GM13976 (cell line): ENCODE measurements at regions not wholly inside any gene's neighbourhood (a gene's known extent, or its start where the extent isn't known, plus 50 kb on each side); places are given as distances from the start of the nearest gene placed in this dataset.

ENCODE experiments used
- DNase-seq: peaks from one replicate; pipeline ENCODE4 v3.0.0; 2012; ENCODE audit warnings: low spot score
- in situ Hi-C: fragments of 300-500 bp; cut with MboI; formaldehyde crosslinking; loops from one replicate; pipeline ENCODE4 v1.12.0; 2022; ENCODE audit warnings: low sequenced_read_pairs, mixed read lengths, inconsistent platforms; ENCODE audit not compliant: unreplicated experiment
- TF ChIP-seq, protein P1 (sequence below): IDR thresholded peaks from 2 replicates; pipeline ENCODE4 v1.5.1; 2012; ENCODE audit warnings: borderline replicate concordance, mild to moderate bottlenecking; ENCODE audit not compliant: insufficient read depth; ENCODE audit errors: extremely low read depth, missing control alignments, control extremely low read depth

DNA sequence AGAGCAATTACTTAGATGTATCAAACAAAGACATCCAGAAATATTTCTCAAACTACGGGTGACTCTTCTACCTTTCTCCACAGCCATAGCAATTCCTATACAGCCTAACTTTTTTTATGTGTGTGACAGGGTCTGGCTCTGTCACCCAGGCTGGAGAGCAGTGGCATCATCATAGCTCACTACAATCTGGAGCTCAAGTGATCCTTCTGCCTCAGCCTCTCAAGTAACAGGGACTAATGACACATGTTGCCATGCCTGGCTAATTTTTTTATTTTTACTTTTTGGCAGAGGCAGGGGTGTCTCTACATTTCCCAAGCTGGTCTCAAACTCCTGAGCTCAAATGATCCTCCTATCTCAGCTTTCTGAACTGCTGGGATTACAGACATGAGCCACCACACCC, 328.9 kb upstream of the NT5C1B start:
- TF ChIP-seq, protein P1, sequence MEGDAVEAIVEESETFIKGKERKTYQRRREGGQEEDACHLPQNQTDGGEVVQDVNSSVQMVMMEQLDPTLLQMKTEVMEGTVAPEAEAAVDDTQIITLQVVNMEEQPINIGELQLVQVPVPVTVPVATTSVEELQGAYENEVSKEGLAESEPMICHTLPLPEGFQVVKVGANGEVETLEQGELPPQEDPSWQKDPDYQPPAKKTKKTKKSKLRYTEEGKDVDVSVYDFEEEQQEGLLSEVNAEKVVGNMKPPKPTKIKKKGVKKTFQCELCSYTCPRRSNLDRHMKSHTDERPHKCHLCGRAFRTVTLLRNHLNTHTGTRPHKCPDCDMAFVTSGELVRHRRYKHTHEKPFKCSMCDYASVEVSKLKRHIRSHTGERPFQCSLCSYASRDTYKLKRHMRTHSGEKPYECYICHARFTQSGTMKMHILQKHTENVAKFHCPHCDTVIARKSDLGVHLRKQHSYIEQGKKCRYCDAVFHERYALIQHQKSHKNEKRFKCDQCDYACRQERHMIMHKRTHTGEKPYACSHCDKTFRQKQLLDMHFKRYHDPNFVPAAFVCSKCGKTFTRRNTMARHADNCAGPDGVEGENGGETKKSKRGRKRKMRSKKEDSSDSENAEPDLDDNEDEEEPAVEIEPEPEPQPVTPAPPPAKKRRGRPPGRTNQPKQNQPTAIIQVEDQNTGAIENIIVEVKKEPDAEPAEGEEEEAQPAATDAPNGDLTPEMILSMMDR = no peak
- in situ Hi-C loops = no loop called here
- DNase-seq = no peak

DNA sequence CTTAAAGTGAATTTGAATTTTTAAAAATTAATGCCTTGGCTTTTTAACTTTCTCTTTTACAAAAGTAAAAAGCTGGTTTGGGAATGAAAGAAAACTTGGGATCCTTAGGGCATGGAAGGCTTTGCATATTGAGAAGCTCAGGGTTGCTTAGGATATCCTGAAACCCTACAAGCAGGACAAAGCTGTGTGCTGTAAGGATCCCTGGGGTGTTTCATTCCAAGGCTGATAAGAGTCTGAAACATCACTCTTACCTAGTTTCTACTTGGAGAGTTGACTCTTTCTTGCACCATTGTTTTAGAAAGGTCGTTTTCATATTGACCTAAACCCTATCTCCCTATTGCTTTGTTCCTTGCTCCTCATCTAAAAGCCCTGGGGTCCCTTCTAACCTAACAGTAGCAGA, 325.9 kb upstream of the NT5C1B start:
- TF ChIP-seq, protein P1 = no peak
- in situ Hi-C loops = no loop called here
- no peak for DNase-seq

DNA sequence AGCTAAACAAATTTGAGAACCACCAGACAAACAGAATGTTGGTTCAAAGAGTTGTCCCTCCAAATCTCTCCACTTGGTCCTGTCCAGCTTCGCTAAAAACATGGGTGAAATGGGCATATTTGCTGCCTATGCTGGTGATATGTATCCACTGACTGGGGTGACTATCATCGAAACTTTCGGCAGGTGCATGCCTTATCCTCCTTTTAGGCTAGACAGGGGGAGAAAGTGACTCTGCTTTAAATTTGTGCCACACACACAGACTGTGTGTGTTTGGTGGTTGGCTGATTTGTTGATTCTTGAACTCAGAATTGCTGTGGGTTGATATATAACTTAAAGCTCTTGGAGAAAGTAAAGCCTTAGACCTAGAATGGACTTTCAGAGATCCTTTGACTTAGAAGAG, 324.1 kb upstream of the NT5C1B start:
- TF ChIP-seq, protein P1 = no peak
- in situ Hi-C loops = no loop called here
- no peak for DNase-seq

DNA sequence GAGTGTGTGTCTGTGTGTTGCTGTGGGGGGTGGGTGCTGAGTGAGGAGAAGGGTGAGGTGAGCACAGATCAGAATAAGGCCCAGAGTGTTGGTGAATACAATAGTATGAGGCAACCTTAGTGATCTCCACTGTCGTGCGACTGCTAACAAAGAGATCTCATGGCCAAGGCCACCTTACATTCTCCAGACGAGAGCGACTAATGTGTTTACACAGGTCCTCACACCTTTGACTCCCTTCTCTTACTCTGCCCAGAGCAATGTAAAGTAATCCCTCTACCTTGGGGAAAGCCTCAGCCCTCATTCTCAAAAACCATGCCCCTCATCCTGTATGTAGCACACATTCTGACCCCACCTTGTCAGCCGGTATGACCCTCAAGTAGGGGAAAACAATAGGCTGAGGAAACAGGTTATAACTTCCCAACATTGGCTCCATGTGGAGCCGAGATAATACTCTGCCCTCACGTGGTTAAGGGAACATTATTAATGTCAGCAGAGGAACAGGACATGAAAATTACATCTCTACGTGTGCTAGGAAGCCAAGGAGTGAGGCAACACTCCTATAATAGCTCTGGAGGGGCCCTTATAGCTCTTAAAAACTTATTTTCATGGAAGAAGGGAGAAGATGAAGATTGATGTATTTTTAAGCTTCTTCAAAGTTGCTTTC, 323.0 kb upstream of the NT5C1B start:
- in situ Hi-C loops = no loop called here
- TF ChIP-seq, protein P1 = no peak
- DNase-seq = no peak

DNA sequence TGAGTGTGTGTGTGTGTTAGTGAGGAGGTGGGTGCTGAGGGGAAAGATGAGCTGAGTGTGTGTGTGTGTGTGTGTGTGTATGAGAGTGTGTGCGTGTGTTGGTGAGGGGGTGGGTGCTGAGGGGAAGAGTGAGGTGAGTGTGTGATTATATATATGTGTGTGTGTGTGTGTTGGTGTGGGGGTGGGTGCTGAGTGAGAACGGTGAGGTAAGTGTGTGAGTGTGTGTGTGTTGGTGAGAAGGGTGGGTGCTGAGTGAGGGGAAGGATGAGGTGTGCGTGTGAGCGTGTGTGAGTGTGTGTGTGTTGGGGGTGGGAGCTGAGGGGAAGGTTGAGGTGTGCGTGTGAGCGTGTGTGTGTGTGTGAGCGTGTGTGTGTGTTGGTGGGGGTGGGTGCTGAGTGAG, 322.0 kb upstream of the NT5C1B start:
- in situ Hi-C loops = no loop called here
- TF ChIP-seq, protein P1 = no peak
- no peak for DNase-seq

DNA sequence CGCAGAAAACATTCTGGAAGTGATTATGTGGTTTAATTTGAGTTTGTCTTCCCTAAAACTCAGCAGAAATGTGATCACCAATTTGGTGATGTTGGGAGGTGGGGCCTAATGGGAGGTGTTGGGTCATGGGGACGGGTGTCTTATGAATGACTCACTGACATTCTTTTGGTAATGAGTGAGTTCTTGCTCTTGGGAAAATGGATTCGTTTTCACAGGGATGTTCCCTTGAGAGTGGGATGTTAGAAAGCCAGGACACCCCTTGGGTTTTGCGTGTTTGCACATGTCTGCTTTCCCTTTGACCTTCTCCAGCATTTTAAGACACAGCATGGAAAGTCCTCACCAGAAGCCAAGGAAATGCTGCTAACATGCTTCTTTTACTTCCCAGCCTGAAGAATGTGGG, 321.5 kb upstream of the NT5C1B start:
- in situ Hi-C loops = no loop called here
- TF ChIP-seq, protein P1 = no peak
- no peak for DNase-seq
